UCSD-AML1 (cell line): ENCODE measurements at regions not wholly inside any gene's neighbourhood (a gene's known extent, or its start where the extent isn't known, plus 50 kb on each side); places are given as distances from the start of the nearest gene placed in this dataset.
"Not testable (repeated sequence)": the region's sequence is repeated elsewhere in the genome, so short reads cannot be mapped to it uniquely, and the experiment has no call there.

ENCODE experiments used
- DNase-seq: peaks from one replicate; lab custom pipeline; 2025; ENCODE audit not compliant: unreplicated experiment; lab: John Stamatoyannopoulos, UW

DNA sequence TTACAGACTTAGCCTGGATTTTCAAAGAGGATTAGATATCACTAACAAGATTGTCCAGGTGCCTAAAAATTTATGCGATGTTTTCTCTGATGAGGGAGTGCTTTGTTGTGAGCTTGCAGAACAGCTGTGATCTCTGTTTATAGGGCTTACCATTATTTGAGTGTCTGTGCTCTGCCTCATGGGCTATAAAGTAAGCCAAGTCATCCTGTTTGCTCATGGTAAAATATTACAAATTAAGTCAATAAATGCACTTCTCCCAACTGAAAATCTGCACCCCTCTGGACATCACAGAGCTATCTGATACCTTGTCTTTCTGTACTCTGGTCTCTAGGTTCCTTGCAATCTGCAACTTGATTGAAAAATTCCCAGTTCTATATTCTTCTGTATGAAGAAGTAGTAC lies 293.4 kb upstream of the ACTBL2 start:
- DNase-seq: no peak

DNA sequence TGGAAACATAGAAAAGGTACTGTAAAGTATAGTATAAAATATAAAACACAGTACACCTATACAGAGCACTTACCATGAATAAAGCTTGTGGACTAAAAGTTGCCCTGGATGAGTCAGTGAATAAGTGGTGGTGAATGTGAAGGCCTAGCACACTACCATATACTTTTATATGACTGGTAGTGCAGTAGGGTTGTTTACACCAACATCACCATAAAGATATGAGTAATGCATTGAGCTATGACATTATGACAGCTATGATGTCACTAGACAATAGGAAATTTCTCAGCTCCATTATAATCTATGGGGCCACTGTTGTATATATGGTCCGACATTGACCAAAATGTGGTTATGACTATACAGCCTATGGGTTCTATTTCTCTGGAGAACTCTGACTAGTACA lies 291.8 kb upstream of the ACTBL2 start:
- DNase-seq: no peak

DNA sequence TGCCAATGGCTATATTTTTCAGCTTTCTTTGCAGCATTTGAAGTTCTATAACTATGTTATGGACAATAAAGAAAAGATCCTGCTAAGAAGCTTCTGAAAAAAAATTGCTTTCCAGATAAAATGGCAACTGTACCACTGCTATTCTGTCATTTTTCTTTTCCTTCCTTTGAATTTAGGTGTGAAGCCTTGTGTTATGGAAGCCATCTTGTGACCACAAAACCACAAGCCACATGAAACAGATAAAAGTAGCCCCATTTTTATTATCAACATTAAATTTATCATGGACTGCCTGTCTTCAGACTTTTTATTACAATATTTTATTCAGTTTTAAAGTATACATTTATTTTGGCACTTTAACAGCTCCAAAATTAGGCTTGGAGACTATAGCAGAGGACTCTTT lies 289.9 kb upstream of the ACTBL2 start:
- no peak for DNase-seq

DNA sequence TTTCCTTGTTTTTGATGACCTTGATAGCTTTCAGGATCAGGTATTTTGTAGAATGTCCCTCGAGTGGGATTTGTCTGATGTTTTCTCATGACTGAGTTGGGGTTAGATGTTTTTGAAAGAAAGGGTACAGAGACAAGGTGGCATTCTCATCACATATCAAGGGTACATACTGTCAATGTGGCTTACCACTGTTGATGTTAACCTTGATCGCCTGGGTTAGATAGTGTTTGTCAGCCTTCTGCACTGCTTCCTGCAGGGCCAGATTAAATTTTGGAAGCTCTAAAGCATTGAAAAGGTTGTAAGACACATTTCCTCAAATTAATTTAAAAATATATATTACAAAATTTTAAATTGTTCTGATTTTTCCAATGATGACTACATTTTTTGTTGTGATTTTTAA lies 287.4 kb upstream of the ACTBL2 start:
- DNase-seq: no peak

DNA sequence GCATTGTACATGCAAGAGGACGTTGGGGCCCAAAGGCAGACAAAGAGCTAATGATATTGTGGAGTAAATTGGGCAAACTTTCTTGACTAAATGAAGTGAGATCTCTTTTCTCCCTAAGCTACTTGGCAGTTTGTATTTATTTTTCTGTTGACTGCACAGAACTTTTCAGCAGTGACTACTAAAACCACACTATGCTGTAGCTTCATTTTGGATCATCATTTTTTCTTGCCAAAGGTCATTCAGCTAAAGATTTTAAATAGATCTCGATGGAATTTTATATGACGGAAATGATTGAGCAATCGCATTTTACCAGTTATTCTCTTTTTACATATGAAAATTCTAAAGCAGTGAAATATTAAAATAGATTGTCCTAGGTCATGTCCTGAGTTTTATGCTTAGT lies 286.1 kb upstream of the ACTBL2 start:
- DNase-seq: no peak

DNA sequence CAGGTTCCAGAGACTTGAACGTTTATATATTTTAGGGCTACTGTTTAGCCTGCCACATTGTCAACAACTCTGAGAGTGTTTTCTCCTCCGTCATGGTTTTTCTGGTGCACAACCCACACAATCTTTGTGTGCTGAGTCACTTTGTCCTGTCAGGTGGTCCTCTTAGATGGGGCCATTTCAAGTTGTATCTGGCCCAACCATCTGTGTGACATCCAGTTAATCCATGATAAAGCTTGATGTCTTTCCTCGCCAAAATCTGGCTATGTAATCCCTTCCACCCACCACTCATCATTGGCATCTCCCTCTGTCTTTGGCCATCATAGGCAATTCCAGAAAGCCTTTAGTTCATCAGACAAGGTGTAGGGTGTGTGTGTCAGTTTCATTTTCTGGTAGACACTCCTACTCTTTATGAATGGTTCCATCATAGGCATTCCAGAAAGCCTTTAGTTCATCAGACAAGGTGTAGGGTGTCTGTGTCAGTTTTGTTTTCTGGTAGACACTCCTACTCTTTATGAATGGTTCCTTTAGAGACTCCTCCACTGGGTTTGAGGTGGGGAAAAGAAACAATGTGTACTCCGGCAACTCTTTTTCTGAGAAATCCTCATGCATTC lies 282.0 kb upstream of the ACTBL2 start:
- DNase-seq: no peak

DNA sequence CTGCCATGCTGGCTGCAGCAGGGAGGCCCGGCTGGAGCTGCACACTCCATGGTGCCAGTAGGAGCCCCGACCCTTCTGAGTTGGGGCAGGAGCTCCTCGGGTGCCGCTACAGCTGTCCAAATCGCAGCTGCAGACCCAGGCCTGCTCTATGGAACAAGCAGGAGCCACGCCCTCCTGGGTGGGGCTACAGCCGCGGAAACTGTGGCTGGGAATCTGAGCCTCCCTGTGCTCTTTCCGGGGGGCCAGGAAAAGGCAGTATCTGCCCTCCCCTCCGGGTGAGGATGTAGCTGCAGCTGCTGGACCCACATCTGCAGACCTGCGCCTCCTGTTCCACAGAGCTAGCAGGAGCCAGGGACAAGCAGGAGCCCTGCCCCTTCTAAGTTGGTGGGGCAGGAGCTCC lies 278.9 kb upstream of the ACTBL2 start:
- no peak for DNase-seq

DNA sequence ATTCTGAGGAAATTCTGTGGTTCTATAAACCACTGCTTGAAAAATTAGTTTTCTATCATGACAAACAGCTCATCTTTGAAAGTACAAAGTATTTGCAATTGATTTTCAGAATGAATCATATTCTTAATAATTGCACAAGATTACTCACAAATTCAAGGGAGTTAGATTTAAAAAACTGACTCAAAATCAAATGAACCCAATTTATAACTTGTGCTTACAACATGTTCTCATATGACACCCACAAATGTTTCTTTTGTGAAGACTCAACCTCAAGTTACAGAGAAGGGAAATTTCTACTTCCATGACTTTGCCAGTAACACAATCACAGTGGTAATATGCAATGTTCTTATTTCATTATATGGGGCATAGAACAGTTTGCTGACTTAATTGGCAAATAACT lies 272.0 kb upstream of the ACTBL2 start:
- no peak for DNase-seq

DNA sequence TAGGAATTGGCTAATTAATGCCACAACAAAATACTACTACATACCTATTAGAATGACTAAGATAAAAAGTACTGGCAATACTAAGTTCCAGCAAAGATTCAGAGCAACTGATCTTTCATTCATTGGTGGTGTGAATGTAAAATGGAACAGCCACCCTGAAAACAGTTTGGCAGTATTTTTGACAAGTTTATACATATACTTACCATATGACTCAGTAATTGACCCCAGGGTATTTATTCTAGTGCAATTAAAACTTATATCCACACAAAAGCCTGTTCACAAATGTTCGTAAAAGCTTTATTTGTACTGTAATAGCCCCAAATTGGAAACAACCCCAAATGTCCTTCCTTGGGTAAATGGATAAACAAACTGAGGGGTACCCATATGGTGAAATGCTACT lies 270.8 kb upstream of the ACTBL2 start:
- DNase-seq: no peak

DNA sequence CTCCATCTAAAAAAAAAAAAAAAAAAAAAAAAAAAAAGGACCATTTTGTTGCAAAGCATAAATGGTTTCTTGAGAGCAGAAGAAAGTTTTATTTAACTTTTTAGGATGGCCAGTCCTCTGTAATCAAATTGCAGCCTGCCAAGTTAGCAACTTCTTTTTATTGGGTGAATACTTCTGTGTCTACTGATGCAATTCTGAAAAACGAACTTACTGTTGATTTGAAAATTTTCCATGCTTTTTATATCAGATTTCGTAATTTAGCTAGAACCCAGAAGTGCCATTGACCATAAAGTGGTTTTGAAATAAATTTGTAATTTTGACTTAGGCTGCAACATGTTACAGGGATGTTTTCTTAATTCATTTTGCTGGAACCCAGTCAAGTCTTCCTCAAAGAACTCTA lies 269.1 kb upstream of the ACTBL2 start:
- no peak for DNase-seq

DNA sequence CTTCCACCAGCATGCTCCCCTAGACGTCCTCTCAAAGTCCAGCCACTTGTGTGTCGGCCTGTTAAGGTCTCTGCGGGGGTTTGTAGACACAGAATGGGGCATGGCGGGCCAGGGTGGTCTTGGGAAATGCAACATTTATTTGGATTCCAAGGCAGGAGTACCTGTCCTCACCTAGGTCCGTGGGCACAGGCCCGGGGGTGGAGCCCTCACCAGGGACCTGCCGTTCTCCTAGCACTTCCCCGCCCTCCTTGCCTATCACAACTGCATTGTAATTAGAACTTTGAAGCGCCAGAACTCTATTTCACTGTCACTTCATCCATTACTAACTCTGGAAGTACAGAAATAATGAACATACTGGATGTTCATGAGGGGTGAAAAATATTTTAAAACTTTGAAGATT lies 268.3 kb upstream of the ACTBL2 start:
- no peak for DNase-seq

DNA sequence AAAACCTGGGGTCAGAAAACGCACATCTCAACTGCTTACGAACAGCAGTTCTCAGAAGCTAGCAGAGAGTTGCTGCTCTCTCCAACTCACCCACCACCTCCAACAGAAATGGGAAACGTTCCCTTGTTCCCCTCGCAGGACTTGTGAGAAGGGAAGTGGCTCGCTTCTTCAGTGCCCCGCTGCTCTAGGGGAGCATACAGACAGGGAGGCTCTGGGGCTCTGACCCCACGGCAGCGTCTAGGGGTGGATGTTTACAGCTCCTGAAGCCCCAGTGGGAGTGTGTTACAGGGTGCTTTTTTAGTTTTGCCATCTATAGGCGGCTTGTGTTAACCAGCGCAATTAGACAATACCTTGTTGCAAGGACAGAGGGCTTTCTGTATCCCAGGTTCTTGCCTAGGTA lies 267.7 kb upstream of the ACTBL2 start:
- DNase-seq: peak; percentile 9

DNA sequence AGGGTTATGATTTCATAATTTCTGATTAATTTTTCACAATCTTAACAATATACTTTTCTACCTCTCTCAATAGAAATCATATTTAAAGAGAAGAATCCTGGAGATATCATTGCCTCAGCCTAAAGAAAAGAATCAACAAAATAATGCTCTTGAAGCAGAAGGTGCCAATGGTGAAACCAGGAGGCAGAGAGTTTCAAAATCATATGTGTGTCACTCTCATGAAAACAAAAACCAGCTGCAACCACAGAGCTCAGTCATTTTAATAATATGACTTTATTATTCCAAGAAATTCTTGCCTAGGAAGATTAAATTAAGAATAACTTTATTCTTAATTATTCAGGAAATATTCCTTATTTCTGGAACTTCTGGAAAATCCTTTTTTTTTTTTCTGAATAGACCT lies 266.8 kb upstream of the ACTBL2 start:
- no peak for DNase-seq

DNA sequence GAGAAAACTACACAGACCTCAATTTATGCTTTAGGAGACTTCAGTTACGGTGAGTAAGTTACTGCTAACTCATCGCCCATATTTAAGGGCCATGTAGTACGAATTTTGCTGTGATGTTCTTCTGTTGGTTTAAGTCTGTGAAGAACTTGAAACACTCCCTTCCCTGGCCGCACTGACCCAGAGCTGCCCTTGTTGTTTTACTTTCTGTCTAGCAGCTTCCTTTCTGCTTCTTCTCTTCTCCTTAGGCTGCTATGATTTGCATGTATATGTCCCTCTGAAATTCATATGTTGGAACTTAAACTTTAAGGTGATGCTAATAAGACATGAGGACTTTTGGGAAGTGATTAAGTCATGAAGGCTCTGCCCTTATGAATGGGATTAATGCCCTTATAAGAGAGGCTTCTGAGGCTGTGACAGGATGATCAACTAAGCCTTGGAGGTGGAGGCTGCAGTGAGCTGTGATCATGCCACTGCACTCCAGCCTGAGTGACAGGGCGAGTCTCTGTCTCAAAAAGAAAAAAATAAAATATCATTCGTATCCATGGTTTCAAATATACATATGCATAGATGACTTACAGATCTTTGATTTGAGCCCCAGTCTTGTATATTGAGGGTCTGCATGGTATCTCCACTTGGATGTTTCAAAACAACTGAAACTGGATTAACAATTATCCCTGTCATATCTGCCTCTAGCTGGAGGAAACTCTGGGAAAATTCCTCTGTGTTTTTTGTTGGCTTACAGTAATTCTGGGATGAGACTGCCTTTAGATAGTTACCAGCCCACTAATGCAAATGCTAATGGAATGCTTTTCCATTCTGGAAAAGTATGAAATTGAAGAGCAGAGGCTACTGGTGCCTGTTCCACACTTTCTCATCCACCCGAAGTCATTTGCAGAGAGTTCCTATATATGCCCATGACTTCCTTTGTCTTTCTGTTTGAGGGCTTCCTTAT lies 263.4 kb upstream of the ACTBL2 start:
- no peak for DNase-seq

DNA sequence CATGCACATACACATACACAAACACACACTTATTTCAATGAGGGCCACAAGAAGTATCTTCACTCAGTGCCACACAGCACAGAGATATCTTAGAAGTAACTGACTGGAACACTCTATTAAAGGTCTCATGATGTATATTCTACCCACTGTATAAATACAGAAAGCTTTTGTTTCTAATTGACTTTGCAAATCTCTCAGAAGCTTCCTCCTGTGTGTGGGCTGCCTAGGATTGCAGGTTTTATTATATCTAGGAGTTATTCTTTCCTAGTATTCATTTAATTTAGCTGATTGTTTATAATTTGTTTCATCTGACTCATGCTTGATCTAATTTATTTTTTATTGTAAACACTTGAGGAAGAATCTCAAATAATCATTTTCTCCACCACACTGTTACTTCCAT lies 262.4 kb upstream of the ACTBL2 start:
- no peak for DNase-seq

DNA sequence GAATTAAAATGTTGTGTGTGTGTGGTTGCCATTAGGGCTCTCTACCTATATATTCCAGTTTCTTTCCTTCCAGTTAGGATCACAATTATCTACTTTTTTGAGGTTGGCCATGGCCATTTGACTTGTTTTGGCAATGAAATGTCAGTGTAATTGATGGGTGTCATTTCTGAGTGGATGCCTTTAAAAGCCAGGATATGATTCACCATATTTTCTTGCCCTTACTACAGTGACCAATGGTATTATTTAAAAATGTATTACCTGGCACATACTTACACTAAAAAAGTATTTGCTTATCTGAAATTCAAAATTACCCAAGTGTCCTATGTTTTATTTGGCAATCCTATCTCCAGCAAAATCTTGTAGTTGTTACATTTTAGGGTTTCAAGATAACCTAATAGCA lies 258.7 kb upstream of the ACTBL2 start:
- no peak for DNase-seq

DNA sequence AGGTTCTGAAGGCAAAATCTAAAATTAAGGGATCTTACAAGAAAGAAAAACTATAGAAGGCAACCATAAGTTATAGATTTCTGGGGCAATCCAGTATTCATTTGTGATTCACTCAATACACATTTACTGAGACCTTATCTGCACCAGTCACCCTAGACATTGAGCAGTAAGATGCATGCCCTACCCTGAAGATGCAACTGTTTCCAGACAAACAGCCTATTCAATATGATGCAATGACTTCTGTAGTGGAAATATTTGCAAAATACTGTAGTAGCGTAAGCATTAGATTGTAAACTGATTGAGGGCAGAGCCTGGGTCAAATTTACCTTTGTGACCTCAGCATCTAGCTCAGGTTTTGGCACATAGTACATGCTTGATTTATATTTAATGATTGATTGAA lies 256.2 kb upstream of the ACTBL2 start:
- DNase-seq: no peak

DNA sequence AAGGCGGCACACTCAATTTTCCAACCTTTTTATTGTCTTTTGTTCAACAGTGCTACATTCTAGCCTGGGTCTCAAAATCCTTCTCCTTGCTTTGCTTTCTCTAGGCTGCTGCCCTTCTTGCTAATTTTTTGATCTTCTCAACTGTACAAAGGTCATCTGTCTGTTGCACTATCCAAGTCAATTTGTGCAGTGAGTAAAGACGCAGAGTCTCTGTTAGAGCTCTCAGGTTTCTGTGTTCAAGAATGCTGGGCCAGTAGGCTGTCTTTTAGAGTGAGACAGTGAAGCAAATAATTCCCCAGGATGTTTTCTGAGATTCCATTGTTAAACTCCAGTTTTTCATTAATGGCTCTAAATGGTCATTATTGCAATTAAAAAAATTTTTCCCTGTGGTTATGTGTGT lies 255.7 kb upstream of the ACTBL2 start:
- no peak for DNase-seq

DNA sequence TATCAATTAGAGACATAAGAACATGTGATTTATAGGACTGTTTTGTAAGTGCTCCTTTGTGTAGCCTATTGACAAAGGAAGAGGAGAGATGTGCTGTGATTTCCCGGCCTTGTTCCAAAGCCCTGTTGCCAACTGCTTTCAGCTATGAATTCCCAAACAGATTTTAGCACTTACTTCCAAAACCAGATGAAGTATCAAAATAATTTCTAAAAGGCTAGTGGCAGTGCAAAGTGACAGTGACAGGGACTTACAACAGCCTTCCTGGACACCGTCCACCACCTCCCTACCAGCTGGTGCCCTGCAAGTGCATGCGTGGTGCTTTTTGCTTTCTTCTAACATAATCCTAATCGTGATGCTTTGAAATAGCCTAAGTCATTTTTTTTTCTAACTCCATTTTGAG lies 254.1 kb upstream of the ACTBL2 start:
- no peak for DNase-seq

DNA sequence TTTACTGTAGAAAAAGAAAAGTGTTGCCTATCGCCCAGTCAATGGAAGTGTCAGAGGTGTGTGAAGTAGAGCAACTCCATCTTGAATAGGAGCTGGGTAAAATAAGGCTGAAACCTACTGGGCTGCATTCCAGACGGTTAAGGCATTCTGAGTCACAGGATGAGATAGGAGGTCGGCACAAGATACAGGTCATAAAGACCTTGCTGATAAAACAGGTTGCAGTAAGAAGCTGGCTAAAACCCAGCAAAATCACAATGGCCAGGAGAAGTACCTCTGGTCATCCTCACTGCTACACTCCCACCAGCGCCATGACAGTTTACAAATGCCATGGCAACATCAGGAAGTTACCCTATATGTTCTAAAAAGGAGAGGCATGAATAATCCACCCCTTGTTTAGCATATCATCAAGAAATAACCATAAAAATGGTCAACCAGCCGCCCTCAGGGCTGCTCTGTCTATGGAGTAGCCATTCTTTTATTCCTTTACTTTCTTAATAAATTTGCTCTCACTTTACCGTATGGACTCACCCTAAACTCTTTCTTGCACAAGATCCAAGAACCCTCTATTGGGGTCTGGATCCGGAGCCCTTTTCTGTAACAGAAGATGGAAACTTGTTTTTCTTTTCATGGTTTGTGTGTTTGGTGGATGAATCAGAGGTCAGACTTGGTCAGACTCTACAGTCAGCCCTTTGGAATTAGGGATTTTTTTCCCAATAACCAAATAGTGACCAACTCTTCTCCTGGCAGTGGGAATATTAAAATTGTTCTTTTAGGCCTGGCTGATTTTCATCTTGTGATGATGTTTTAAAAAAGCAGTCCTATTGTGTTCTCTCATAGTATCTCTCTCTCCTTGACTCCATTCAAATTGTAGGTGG lies 252.9 kb upstream of the ACTBL2 start:
- not testable (repeated sequence) for DNase-seq

DNA sequence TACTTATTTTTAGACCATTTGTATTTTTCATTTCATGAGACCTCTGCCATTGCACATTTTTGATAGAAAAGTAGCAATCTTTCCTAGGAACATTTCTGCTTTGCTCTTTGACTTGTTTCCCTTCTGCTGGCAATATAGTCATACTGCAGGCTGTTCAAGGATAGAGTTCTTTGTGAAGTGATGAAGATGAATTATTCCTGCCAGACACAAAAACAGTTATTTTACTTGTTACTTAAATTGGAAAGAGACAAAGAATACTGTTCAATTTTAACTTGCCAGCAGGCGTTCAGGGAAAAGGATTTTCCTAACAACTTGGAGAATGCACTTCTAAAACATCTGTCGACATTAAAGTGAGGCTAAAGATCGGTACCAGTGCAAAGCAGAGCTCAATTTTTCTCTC lies 251.7 kb upstream of the ACTBL2 start:
- no peak for DNase-seq

DNA sequence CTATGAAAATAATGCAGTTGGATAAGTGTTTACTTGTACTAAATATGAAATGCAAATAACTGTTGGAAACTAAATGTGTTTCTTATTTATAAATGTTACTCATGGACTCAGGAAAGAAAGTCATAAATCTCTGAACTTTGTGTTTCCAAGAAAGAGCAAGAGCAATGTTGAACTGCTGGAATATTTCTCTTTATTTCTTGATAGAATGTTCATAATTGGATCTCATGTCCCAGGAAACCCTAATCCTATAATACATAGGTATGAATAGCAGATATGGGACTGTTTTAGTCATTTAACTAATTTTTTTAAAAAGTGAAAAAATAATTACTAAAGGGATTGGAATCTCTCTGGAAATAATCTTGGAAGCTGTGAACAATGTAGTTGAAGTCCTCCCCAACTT lies 245.0 kb upstream of the ACTBL2 start:
- no peak for DNase-seq
